Left lobe of liver (tissue), 2 donors: ENCODE measurements at regions not wholly inside any gene's neighbourhood (a gene's known extent, or its start where the extent isn't known, plus 50 kb on each side); places are given as distances from the start of the nearest gene placed in this dataset.

ENCODE experiments used
- ATAC-seq: fragments of 200-7000 bp; cut with Tn5 transposase; one replicate; pipeline ENCODE4 v1.9.1; 2020; ENCODE audit warnings: mild to moderate bottlenecking, moderate library complexity
- DNase-seq: peaks from one replicate; pipeline ENCODE4 v3.0.0-alpha.2; 2020; ENCODE audit warnings: low spot score
- donor health status: DM: no; HTN: no; CAD: no; lungs with moderate emphysema.
- donor health status: DM: no; HTN: yes; CAD: no.

GRCh38 chr6:158249340-158249836 lies 62.9 kb upstream of the TULP4 start:
- peak; percentile 19 for ATAC-seq
- DNase-seq = no peak

GRCh38 chr6:158251565-158251964 lies 60.7 kb upstream of the TULP4 start:
- DNase-seq (no peak), ATAC-seq (no peak)

GRCh38 chr6:158253248-158253647 lies 59.0 kb upstream of the TULP4 start:
- no peak for DNase-seq
- ATAC-seq = no peak

- DNase-seq = no peak
Observed at GRCh38 chr6:158255275-158255988, 56.8 kb upstream of the TULP4 start.

GRCh38 chr6:158255989-158256601 lies 56.2 kb upstream of the TULP4 start:
- no peak for DNase-seq
- no peak for ATAC-seq

More at GRCh38 chr6:158255275-158255988, 56.8 kb upstream of the TULP4 start:
- no peak for ATAC-seq

- DNase-seq (no peak), ATAC-seq (no peak)
Observed at GRCh38 chr6:158256746-158257424, 55.4 kb upstream of the TULP4 start.

GRCh38 chr6:158257425-158257759 lies 54.9 kb upstream of the TULP4 start:
- ATAC-seq = no peak

GRCh38 chr6:158257781-158258180 lies 54.5 kb upstream of the TULP4 start:
- DNase-seq = no peak
- ATAC-seq = no peak

More at GRCh38 chr6:158257425-158257759, 54.9 kb upstream of the TULP4 start:
- DNase-seq = no peak

GRCh38 chr6:158259136-158259535 lies 53.1 kb upstream of the TULP4 start:
- ATAC-seq (no peak), DNase-seq (no peak)

- ATAC-seq (no peak), DNase-seq (no peak)
Observed at GRCh38 chr6:158259845-158260244, 52.4 kb upstream of the TULP4 start.

- DNase-seq (no peak), ATAC-seq (no peak)
Observed at GRCh38 chr6:158262082-158262481, 50.2 kb upstream of the TULP4 start.
